ENCODE measurements at regions not wholly inside any gene's neighbourhood (a gene's known extent, or its start where the extent isn't known, plus 50 kb on each side); places are given as distances from the start of the nearest gene placed in this dataset.
A peak's percentile ranks its signal among the peaks of the same experiment; 100 is the strongest.
"Not testable (repeated sequence)": the region's sequence is repeated elsewhere in the genome, so short reads cannot be mapped to it uniquely, and the experiment has no call there.

- peak in 1 of 42 donors; percentile 1 for DNase-seq
- intact Hi-C loops (cut with DNase I), result no loop called here
These were observed 63.1 kb downstream of the MATN1 start for GRCh38 chr1:30660241-30660640.

GRCh38 chr1:30659702-30660101, 63.7 kb downstream of the MATN1 start:
- intact Hi-C loops (cut with DNase I), result loop anchor here (10.0 kb wide), 1 partner anchor 1105 kb away; no protein-coding TSS in a partner anchor

GRCh38 chr1:30658375-30658774, 65.0 kb downstream of the MATN1 start:
- intact Hi-C loops (cut with DNase I), result loop anchor here (10.0 kb wide), 1 partner anchor 1104 kb away; no protein-coding TSS in a partner anchor
- DNase-seq, result not testable (repeated sequence)

More at GRCh38 chr1:30659702-30660101, 63.7 kb downstream of the MATN1 start:
- DNase-seq, result no peak

- no peak for DNase-seq
- intact Hi-C loops (cut with DNase I), result loop anchor here (10.0 kb wide), 1 partner anchor 1103 kb away; no protein-coding TSS in a partner anchor
These were observed 65.4 kb downstream of the MATN1 start for GRCh38 chr1:30658014-30658336.

DNA sequence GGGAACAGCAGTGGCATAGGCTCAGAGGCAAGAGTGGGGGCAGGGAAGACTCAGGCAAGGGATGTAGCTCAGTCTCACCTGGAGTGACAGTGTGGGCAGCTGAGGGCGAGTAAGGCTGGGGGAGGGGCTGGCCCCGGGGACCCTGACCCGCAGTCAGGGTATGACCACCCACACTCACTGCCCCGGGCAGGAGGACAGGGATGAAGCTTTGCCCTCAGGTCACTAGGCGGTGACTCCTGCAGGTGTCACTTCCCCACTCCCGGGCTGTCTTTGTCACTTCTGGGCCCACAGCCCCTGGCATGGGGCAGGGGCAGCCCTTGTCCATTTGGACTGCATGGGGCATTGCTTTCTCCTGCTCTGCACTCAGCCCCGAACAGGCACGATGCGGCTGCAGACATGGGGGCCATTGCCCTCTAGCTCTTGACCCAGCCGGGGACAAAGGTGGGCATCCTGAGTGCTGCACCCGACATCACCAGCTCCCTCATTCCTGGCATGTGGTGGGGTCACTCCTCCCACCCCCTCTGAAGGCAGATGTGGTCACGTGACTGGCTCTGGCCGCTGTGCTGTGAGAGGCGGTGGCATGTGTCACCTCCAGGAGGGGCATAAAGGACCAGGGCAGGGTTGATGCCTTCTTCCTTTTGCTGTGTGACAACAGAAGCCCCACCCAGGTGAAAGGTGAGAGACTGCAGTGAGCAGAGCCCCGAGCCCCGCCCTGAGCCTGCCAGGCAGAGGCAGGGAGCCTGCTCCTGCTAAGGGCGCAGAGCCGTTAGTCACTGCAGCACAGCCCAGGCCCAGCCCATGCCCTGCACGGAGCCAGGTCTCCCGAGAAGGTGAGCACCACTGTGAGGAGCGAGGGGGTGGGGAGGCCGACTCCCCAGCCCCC, 66.0 kb downstream of the MATN1 start:
- peak in 1 of 42 donors; percentile 0 for DNase-seq
- intact Hi-C loops (cut with DNase I), result loop anchor here (10.0 kb wide), 1 partner anchor 1103 kb away; no protein-coding TSS in a partner anchor

DNA sequence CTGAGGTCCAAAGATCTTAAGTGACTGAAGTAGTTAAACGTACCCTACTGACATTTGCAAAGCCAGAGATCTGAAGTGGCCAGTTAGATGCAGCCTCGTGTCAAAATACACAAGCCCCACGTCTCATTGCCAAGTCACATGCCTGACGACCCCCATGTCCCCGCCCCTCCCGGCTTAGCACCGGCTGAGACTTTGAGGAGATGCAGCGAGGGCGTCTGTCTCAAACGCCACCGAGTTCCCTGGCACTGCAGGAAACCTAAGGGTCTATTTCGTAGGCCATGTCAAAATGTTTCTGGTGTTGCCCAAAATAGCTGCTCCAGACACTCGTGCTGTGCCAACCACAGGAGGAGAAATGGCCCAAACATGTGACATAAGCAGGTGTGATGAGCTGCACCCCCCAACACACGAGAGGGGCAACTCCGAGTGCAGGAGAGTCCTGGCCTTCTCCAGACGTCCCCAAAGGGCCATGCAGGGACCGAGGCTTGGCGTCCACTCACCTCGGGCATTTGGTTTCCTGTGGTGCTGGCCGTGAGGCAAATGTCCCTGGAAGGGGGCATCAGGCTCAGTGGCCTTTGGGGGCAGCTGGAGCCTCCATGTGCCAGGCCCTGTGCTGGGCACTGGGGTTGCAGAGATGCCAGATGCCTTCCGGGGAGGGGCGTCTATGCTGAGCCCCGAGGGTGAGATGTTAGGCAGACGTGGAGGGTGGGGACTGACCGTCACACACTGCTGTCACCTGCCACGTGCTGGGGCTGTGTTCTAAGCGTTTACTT, 67.0 kb downstream of the MATN1 start:
- intact Hi-C loops (cut with DNase I), result loop anchor here (10.0 kb wide), 1 partner anchor 1102 kb away; no protein-coding TSS in a partner anchor
- DNase-seq, result no peak

- DNase-seq, result no peak
- intact Hi-C loops (cut with DNase I), result loop anchor here (10.0 kb wide), 1 partner anchor 1101 kb away; no protein-coding TSS in a partner anchor
These were observed 67.7 kb downstream of the MATN1 start for GRCh38 chr1:30655672-30656071.

GRCh38 chr1:30654188-30654587, 69.2 kb downstream of the MATN1 start:
- intact Hi-C loops (cut with DNase I), result loop anchor here (10.0 kb wide), 1 partner anchor 1099 kb away; no protein-coding TSS in a partner anchor
- DNase-seq, result no peak

- intact Hi-C loops (cut with DNase I), result loop anchor here (10.0 kb wide), 1 partner anchor 1097 kb away; no protein-coding TSS in a partner anchor
- peak in 1 of 42 donors; percentile 2 for DNase-seq
These were observed 71.1 kb downstream of the MATN1 start for GRCh38 chr1:30652152-30652841.

DNA sequence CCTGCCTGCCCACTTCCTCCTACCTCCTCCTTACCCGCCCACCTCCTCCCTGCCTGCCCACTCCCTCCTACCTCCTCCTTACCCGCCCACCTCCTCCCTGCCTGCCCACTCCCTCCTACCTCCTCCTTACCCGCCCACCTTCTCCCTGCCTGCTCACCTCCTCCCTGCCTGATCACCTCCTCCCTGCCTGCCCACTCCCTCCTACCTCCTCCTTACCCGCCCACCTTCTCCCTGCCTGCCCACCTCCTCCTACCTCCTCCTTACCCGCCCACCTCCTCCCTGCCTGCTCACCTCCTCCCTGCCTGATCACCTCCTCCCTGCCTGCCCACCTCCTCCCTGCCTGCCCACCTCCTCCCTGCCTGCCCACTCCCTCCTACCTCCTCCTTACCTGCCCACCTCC, 72.0 kb downstream of the MATN1 start:
- intact Hi-C loops (cut with DNase I), result loop anchor here (10.0 kb wide), 1 partner anchor 1097 kb away; no protein-coding TSS in a partner anchor
- DNase-seq, result not testable (repeated sequence)

DNA sequence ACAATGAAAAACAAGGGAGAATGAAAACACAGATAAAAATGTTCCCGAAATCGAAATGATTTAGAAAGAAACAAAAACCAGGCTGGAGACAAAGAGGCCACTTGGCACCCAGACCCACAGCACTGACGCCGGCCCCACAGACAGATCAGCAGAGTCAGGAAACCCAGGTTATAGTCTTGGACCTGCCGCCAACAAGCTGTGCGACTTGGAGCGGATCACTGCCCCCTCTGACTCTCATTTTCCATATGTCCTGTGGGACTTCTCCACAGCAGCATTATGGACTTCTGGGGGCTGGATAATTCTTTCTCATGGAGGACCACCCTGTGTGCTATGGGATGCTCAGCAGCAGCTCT, 72.4 kb downstream of the MATN1 start:
- no peak for DNase-seq
- intact Hi-C loops (cut with DNase I), result loop anchor here (10.0 kb wide), 1 partner anchor 1096 kb away; no protein-coding TSS in a partner anchor

DNA sequence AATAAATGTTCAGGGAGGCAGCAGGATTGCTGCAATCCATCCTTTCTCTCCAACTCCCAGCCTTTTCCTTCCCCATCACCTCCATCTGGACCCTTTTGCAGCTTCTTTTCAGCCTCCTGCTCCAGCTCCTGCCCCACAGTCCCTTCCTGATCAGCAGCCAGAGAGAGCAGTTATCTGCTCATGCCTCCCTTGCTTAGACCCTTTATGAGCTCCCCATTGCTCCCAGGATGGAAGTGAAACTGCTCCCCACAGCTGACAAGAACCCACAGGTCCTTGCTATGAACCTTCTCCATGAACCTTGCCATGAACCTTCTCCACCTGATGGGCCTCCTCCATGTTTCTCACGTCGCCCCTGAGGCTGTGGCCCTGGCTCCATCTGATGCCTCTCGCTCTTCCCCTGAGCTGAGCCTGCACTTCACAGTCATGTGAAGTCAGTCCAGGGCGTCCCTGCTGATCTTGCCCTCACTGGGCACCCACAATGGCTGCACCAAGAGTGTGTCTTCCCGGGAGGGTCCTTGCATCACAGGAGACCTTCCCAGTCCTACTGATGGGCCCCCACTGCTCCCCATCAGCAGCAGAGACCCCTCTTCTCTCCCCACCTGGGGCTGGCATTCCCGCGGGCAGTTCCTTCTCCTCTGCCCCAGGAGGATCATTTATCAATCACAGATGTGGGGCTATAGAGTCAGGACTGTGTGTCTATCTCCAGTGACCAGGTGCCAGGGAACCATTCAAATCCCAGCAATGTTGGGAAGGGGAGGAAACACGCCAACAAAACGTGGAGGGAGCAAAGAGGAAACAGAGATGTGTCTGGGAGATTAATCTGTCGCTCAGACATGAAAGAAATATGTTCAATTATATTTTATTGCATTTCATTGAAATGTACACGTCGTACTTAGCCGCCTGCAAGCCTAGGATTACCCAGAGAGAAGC, 73.1 kb downstream of the MATN1 start:
- intact Hi-C loops (cut with DNase I), result loop anchor here (10.0 kb wide), 1 partner anchor 1096 kb away; no protein-coding TSS in a partner anchor
- DNase-seq, result no peak

DNA sequence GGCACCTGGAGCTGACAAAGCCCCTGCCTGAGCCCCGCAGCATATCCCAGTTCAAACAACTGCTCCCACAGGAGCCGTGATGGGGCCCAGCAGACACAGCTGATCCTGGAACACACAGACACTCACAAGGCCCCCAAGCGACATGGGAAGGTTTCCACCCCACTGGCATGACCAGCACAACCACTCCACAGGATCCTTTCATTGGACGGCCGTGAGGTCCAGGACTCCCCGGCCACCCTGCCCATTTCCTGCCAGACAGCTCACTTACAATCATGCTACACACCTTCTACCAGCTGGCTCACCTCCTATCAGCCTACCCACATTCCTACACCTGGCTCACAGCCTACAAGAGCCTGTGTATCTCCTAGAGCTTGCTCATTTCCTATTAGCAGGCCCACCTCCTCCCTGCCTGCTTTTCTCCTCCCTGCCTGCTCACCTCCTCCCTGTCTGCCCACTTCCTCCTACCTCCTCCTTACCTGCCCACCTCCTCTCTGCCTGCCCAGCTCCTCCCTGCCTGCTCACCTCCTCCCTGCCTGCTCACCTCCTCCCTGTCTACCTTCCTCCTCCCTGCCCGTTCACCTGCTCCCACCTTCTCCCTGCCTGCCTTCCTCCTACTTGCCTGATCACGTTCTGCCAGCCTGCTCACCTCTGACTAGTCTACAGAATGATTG, 73.9 kb downstream of the MATN1 start:
- DNase-seq, result peak in 34 of 42 donors; percentile 20 to 84 (median 45)

GRCh38 chr1:30648408-30649000, 74.9 kb downstream of the MATN1 start:
- DNase-seq, result peak in 18 of 42 donors; percentile 6 to 53 (median 30)
- intact Hi-C loops (cut with DNase I), result no loop called here

More for the DNA sequence above, 73.9 kb downstream of the MATN1 start:
- intact Hi-C loops (cut with DNase I), result no loop called here

GRCh38 chr1:30645807-30646206, 77.6 kb downstream of the MATN1 start:
- intact Hi-C loops (cut with DNase I), result no loop called here
- no peak for DNase-seq

DNA sequence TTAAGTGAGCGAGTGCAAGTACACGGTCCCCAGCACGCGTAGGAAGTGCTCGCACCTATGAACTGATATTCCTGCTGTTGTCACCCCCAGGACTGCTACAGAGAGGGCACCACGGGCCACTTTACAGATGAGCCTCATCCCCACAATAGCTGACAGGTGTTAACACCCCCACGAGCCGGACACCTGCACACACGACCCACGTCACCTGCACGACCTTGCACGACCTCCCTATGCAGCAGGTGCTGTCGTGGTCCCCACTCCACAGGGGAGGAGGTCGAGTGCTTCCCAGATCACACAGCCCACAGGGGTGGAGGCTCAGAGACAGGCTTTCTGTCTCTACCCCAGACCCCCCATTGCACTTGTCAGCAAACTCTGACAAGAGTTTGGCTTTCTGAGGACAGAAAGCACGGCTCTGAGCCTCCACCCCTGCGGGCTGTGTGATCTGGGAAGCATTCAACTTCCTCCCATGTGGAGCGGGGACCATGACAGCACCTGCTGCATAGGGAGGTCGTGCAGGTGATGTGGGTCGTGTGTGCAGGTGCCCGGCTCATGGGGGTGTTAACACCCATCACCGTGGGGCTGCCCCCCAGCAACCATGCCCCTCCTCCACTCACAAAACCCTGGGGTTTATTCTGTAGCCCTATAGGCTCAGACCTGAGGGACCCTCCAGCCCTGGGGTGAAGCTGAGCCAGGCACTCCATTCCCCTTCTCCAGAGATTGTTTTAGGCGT, 80.8 kb downstream of the MATN1 start:
- intact Hi-C loops (cut with DNase I), result no loop called here
- DNase-seq, result peak in 1 of 42 donors; percentile 2

All from head of caudate nucleus (tissue), 42 donors.